Epidermal melanocyte (primary cell): ENCODE measurements at regions not wholly inside any gene's neighbourhood (a gene's known extent, or its start where the extent isn't known, plus 50 kb on each side); places are given as distances from the start of the nearest gene placed in this dataset.
"Not testable (repeated sequence)": the region's sequence is repeated elsewhere in the genome, so short reads cannot be mapped to it uniquely, and the experiment has no call there.

ENCODE experiments used
- DNase-seq: peaks from one replicate; pipeline ENCODE4 v3.0.0; 2011; ENCODE audit warnings: low spot score; ENCODE audit not compliant: insufficient read length

DNA sequence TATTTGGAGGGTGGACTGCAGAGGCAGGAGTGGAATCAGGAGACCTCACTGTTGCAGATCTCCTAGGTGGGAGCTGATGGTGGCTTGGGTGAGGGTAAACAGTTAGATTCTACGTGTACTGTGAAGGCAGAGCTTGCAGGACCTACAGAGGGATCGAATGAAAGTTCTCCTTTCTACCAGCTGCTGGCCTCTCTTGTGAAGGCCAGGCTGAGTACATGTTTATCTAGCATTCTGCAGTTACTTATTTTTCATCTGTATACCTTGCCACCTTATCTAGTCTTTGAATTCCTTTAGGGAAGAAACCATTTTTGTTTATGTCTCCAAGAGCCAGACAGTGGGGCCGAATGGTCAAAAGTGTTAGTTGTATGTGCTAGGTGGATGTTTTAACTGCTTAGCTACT is 57.6 kb downstream of the PTTG1 start:
- no peak for DNase-seq

- DNase-seq = no peak
Measured at GRCh38 chr5:160479926-160480325, 58.3 kb downstream of the PTTG1 start.

DNA sequence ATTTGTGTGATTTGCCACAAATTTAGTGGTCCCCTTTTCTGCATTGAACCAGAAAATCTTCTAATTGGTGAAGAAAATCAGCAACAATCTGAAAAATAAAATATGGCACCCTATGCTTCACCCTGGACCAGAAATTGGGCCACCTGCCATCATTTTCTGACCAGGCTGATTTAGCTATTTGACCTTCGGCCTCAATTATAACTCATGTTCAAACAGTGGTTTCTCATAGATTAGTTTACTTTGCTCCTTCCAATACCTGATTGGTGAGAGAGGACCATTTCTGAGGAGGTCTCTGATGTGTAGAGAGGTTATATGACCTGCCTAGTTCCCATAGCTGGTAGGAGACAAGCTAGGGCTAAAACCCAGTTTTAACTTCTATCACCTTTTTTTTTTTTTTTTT is 59.0 kb downstream of the PTTG1 start:
- no peak for DNase-seq

GRCh38 chr5:160484678-160485077 is 63.0 kb downstream of the PTTG1 start:
- no peak for DNase-seq

DNA sequence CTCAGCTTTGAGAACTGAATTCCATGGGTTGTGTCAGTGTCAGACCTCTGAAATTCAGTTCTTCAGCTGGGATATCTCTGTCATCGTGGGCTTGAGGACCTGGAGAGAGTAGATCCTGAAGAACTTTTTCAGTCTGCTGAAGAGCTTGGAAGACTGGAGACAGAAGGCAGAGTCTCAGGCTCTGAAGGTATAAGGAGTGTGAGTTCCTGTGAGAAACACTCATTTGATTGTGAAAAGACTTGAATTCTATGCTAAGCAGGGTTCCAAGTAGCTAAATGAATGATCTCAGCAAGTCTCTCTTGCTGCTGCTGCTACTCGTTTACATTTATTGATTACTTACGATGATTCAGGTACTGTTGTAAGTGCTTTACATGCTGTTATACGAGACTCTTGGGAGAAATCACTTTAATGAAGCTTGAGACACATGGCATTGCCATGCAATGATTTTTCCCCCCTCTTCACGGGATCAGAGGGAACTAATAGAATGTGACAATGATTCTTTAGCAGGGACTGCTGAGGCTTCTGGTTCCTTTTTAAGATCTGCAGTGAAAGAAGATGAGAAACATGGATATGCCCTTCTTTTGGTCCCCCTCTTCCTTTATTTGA is 63.8 kb downstream of the PTTG1 start:
- no peak for DNase-seq

- no peak for DNase-seq
Measured at GRCh38 chr5:160486573-160486972, 64.9 kb downstream of the PTTG1 start.

- DNase-seq = no peak
Measured at GRCh38 chr5:160488394-160489325, 67.0 kb downstream of the PTTG1 start.

DNA sequence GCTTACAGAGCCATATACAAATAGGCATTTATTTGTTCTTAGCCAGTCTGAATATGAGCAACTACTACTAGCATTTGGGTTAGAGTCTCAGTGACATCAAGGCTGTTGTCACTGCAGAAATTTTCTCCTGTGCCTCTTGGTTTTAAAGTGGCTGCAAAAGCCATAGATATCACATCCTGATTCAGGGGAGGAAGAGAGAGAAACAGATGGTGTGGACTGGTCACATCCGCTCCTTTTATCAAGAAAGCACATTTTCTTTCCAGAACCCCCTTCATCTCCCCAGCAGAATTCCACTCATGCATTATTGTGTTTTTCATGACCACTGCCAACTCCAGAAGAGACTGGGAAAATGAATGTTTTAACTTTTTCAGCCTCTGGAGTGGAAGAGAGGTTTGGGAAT is 69.8 kb downstream of the PTTG1 start:
- DNase-seq = no peak

GRCh38 chr5:160492565-160492964 is 70.9 kb downstream of the PTTG1 start:
- DNase-seq = no peak

- DNase-seq = no peak
Measured at GRCh38 chr5:160493806-160494338, 72.2 kb downstream of the PTTG1 start.

GRCh38 chr5:160494451-160494850 is 72.8 kb downstream of the PTTG1 start:
- no peak for DNase-seq

DNA sequence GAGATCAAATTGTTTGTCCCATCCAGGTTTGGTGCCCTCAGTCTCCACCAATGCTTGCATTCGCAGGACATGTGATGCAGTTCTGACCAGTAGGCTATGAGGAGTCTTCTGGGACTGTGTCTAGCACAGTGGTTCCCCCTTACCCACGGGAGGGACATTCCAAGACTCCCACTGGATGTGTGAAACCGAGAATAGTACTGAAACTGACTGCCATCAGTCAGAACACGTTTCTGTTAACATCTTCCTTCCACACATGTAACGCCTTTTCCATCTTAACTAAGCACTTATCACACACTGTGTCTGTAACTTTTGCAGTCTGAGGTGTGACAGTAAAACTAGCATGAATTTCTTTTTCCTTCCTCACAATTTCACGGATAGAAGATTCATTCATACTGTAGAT is 74.7 kb downstream of the PTTG1 start:
- DNase-seq = no peak

- DNase-seq = no peak
Measured at GRCh38 chr5:160496784-160497183, 75.1 kb downstream of the PTTG1 start.

DNA sequence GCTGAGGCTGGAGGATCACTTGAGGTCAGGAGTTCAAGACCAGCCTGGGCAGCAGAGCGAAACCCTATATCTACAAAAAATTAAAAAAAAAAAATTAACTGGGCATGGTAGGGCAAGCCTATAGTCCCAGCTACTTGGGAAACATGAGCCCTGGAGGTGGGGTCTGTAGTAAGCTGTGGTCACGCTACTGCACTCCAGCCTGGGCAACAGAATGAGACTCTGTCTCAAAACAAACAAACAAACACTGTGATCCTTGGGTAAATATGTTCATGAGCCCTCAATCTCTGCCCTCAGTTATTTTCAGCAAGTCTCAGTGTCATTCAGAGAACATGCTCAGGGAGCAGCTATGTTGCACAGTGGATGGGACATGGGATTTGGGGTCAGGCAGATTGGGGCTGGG is 76.2 kb downstream of the PTTG1 start:
- no peak for DNase-seq

DNA sequence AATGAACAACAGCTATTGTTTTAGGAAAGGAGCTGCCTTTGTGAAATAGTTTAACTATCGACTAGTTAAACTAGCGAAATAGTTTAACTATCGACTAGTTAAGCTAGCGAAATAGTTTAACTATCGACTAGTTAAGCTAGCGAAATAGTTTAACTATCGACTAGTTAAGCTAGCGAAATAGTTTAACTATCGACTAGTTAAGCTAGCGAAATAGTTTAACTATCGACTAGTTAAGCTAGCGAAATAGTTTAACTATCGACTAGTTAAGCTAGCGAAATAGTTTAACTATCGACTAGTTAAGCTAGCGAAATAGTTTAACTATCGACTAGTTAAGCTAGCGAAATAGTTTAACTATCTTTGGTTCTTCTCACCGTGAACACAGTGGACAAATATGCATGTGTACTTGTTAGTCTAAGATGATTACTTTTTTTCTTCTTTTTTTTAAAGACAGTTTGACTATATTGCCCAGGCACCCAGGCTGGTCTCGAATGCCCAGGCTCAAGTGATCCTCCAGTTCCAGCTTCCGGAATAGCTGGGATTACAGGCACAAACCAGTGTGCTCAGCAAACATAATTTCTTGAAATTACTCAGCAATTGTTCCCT is 76.9 kb downstream of the PTTG1 start:
- not testable (repeated sequence) for DNase-seq

DNA sequence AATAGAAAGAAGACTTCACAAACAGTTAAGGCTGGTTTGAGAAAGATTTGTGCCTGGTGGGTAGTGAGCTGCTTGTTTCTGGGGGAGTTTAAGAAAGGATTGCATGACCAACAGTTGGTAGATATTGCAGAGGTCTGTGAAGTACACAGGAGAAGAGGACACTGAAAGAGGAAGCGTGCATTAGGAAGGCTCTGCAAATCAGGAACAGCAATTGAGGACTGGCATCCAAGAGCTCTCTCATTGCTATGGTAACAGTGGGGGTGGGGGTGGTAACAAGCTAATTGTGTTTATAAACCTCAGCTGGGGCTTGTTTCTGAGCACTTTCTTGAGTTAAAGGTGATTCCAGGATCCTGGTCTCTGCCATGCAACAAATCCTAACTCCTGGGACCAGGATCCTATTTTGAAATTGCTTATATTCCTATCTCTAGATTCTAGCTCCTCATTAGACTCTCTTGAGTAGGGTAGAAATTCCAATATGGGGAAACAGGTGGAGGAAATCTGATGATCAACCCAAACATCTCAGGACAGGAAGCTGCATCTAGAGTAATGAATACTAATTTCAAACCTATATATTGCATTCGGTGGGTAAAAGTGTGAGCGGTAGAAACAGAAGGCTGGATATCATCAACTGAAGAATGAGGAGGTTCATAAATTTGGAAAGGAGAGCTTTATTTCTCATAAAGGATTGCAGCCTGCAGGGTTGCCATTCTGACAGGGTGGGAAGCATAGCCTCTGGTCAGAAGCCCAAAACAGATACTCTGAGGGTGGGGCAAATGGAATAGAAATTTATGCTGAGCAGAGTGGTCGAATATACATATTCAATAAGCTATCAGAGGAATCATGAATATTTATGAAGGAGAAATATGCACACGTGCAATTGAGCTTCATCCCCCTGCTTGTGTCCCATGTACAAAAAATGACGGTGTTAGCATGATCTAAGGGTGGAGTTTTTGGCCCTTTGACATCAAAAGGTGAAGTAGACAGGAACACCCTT is 79.4 kb downstream of the PTTG1 start:
- DNase-seq = no peak

DNA sequence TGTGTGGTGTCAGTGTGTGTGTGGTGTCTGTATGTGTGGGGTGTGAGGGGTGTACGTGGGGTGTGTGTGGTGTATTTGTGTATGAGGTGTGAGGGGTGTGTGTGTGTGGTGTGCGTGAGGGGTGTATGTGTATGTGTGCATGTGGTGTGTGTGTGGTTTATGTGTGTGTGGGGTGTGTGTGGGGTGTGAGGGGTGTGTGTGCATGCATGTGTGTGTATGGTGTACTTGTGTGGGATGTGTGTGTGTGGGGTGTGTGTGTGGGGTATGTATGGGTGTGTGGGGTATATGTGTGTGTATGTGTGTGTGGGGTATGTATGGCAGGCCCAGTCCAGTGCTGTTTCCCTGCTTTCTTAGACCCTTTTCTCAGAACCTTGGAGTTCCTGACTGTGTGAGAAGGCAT is 83.3 kb downstream of the PTTG1 start:
- DNase-seq = no peak

DNA sequence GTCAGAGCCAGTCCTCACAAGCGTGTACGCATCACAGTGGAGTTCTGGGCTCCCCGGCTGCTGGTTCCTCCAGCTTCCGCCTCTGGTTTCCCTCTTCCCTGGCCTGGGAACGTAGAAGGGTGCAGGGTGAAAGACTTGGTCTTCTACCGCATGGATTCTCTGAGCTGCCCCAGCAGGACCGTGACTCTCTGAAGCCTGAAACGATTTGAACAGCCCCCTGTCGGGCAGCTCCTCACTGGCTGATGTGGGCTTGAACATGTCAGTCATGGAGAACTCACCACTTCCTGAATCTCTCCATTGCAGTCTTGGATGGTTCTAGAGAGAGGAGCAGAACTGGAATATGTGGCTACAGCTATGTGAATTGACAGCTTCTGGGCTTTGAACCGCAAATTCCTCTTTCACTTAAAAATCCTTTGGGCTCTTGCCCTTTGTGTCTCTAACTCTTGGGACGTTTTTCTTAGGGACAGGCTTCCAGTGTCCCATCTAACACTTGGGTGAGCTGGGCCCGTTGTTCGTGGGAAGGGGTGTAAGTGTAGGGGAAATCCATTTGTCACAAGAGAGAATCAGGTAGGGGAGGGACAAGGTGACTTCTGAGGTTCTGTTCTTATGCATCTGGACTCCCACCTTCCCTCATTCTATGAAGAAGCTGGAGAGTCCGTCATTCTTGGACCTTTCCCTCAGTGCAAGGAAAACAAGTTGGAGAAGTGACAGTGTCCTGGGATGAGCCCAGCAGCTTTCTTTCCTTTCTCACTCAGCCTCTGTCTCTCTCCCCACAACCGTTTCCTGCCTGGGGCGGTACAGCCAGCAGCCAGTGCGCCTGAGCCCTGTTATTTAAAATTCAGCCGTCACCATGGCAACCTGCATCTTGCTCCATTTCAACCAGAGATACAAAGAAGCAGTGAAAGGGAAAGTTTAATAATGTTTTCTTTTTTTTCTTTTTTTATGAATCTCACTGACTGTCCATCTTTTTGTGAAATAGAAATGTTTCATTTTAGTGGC is 84.7 kb downstream of the PTTG1 start:
- no peak for DNase-seq

GRCh38 chr5:160507221-160507721 is 85.6 kb downstream of the PTTG1 start:
- DNase-seq = no peak
